HG03575 (cell line): ENCODE measurements at regions not wholly inside any gene's neighbourhood (a gene's known extent, or its start where the extent isn't known, plus 50 kb on each side); places are given as distances from the start of the nearest gene placed in this dataset.
"Not testable (repeated sequence)": the region's sequence is repeated elsewhere in the genome, so short reads cannot be mapped to it uniquely, and the experiment has no call there.

Source experiments
- ATAC-seq: cut with Tn5 transposase; IDR thresholded peaks from one replicate; pipeline ENCODE4 v1.9.1; 2021; ENCODE audit not compliant: unreplicated experiment, insufficient number of reproducible peaks, low FRiP score; ENCODE audit errors: extremely low read depth

GRCh38 chr17:68784431-68784830 is 170.8 kb downstream of the ABCA8 start:
- ATAC-seq: no peak

GRCh38 chr17:68783861-68784260 is 171.3 kb downstream of the ABCA8 start:
- no peak for ATAC-seq

GRCh38 chr17:68782789-68783188 is 172.4 kb downstream of the ABCA8 start:
- no peak for ATAC-seq

- no peak for ATAC-seq
These were observed 174.6 kb downstream of the ABCA8 start for GRCh38 chr17:68780596-68780995.

GRCh38 chr17:68778726-68779125 is 176.5 kb downstream of the ABCA8 start:
- no peak for ATAC-seq

GRCh38 chr17:68777856-68778694 is 176.9 kb upstream of the FAM20A start:
- no peak for ATAC-seq

GRCh38 chr17:68777243-68777855 is 176.2 kb upstream of the FAM20A start:
- ATAC-seq: no peak

- no peak for ATAC-seq
These were observed 175.3 kb upstream of the FAM20A start for GRCh38 chr17:68776451-68776850.

GRCh38 chr17:68775969-68776368 is 174.8 kb upstream of the FAM20A start:
- ATAC-seq: no peak

- ATAC-seq: no peak
These were observed 174.2 kb upstream of the FAM20A start for GRCh38 chr17:68775318-68775717.

GRCh38 chr17:68771867-68772515 is 170.8 kb upstream of the FAM20A start:
- ATAC-seq: no peak

GRCh38 chr17:68768804-68769203 is 167.6 kb upstream of the FAM20A start:
- no peak for ATAC-seq

- no peak for ATAC-seq
These were observed 165.5 kb upstream of the FAM20A start for GRCh38 chr17:68766640-68767039.

- ATAC-seq: no peak
These were observed 162.4 kb upstream of the FAM20A start for GRCh38 chr17:68763562-68763961.

- no peak for ATAC-seq
These were observed 161.7 kb upstream of the FAM20A start for GRCh38 chr17:68762911-68763310.

GRCh38 chr17:68760141-68760475 is 158.9 kb upstream of the FAM20A start:
- no peak for ATAC-seq

- ATAC-seq: peak; percentile 44
These were observed 158.4 kb upstream of the FAM20A start for GRCh38 chr17:68759343-68760140.

- no peak for ATAC-seq
These were observed 157.8 kb upstream of the FAM20A start for GRCh38 chr17:68759002-68759342.

GRCh38 chr17:68757866-68758757 is 156.9 kb upstream of the FAM20A start:
- ATAC-seq: not testable (repeated sequence)
